ENCODE measurements at regions not wholly inside any gene's neighbourhood (a gene's known extent, or its start where the extent isn't known, plus 50 kb on each side); places are given as distances from the start of the nearest gene placed in this dataset.

DNA sequence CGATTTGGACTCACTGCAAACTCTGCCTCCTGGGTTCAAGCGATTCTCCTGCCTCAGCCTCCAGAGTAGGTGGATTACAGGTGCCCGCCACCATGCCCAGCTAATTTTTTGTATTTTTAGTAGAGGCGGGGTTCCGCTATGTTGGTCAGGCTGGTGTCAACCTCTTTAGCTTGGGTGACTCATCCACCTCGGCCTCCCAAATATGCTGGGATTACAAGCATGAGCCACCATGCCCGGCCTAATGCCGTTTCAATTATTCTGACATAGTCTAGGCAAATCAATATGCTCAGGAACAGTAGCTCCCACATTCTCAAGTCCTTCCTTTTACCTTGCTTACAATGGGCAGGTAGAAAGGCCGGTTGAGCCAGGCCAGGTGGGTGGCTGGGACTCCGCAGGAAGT is 82.0 kb upstream of the EEA1 start:
- no peak for TF ChIP-seq CTCF (IDR thresholded peaks at IDR 0.05)
- TF ChIP-seq POLR2A (IDR thresholded peaks at IDR 0.05), result no peak
